K562 (cell line): ENCODE measurements at regions not wholly inside any gene's neighbourhood (a gene's known extent, or its start where the extent isn't known, plus 50 kb on each side); places are given as distances from the start of the nearest gene placed in this dataset.

ENCODE experiments used
- FOS ChIP-seq: IDR thresholded peaks from 3 replicates; pipeline ENCODE4 v1.6.1; 2011; ENCODE audit not compliant: insufficient read length; ENCODE audit errors: extremely low read depth
- FOSL1 ChIP-seq: fragments of 200-800 bp; sonication (Bioruptor generic); conservative IDR thresholded peaks from 2 replicates; pipeline ENCODE4 v1.6.1; 2016; ENCODE audit warnings: missing genetic modification characterization, missing compliant biosample characterization
- FOXM1 ChIP-seq, 2 experiments: fragments of 450-650 bp in 1 of 2; sonication (generic) in 1 of 2; formaldehyde crosslinking in 1 of 2; IDR thresholded peaks; 2 replicates each; pipeline versions ENCODE4 v1.6.1 to v1.9.0; 2017 to 2022; ENCODE audit warnings: low read depth in 2 of 2, mild to moderate bottlenecking in 2 of 2, missing genetic modification reagents in 1 of 2, moderate library complexity in 1 of 2
- KAT2B ChIP-seq: IDR thresholded peaks from one replicate; pipeline ENCODE4 v1.6.1; 2012; ENCODE audit warnings: low read depth, mild to moderate bottlenecking, control low read depth, inconsistent platforms, low read length, moderate library complexity
- MED1 ChIP-seq: sonication (generic); formaldehyde crosslinking; IDR thresholded peaks from 2 replicates; pipeline ENCODE4 v1.8.1; 2023; ENCODE audit warnings: missing genetic modification reagents, borderline replicate concordance
- MEF2D ChIP-seq: conservative IDR thresholded peaks from 2 replicates; pipeline ENCODE4 v1.6.1; 2016; ENCODE audit warnings: low read depth, missing genetic modification characterization, missing compliant biosample characterization
- NBN ChIP-seq: fragments of 450-650 bp; IDR thresholded peaks from 2 replicates; pipeline ENCODE4 v1.6.1; 2016; ENCODE audit warnings: low read depth, mild to moderate bottlenecking
- PHB2 ChIP-seq: fragments of 450-650 bp; IDR thresholded peaks from 2 replicates; pipeline ENCODE4 v1.6.1; 2017; ENCODE audit warnings: low read depth
- POLR2A ChIP-seq: fragments of 450-650 bp; conservative IDR thresholded peaks from 2 replicates; pipeline ENCODE4 v1.6.1; 2016
- POLR2AphosphoS5 ChIP-seq: IDR thresholded peaks from 2 replicates; pipeline ENCODE4 v1.6.1; 2011; ENCODE audit warnings: mild to moderate bottlenecking, low read depth, low read length, moderate library complexity; ENCODE audit not compliant: control insufficient read depth, insufficient read depth
- TF ChIP-seq, protein P1 (sequence below): fragments of 450-650 bp; formaldehyde crosslinking; IDR thresholded peaks from 2 replicates; pipeline ENCODE4 v1.4.0; 2022; ENCODE audit warnings: missing genetic modification characterization
- TF ChIP-seq, protein P2 (sequence below): fragments of 450-650 bp; IDR thresholded peaks from 2 replicates; pipeline ENCODE4 v1.7.0; 2016; ENCODE audit warnings: borderline replicate concordance
- TF ChIP-seq, protein P3 (sequence below): fragments of 450-650 bp; IDR thresholded peaks from 2 replicates; pipeline ENCODE4 v1.6.1; 2017; ENCODE audit warnings: antibody characterized with exemption

DNA sequence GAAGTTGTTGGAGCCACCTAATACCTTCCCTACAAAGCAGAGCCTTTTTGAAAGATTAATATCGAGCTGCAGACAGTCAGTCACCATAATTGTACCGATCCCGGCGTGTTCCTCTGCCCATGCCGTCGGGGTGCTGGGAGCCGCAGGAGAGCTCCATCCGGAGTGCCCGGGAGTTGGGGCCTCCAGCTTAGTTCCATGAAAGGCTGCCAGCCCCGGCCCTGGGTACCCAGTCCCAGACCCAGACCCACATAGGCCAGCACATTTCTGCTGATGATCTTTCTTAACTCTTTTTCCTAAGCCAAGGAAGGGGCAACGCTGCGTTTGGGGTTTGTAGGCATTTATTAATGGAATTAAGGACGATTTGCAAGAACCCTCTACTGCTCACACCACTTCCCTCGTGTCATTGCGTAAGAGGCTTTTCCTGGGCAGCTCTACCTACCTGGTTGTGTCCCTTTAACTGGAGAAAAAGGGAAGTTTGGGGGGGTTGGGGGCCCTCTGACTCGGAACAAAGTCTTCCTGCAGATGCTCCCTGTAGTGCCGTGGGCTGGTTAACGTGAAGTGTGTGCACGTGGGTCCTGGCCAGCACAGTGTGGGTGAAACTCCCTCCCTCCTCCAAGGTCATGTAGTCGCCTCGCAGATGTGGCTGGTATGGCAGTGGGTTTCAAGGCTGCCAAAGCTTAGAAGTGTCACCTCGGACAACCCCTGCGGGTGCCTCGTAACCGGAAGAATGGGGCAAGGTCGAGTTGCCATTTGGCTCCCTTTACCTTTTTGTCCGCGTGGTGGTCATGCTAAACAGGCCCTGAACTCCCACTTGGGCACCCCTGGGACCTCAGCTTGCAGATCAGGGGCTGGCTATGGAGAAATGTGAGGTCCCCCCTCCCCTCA, 54.3 kb upstream of the APCDD1L start:
- TF ChIP-seq POLR2A, result no peak
- TF ChIP-seq, protein P1, sequence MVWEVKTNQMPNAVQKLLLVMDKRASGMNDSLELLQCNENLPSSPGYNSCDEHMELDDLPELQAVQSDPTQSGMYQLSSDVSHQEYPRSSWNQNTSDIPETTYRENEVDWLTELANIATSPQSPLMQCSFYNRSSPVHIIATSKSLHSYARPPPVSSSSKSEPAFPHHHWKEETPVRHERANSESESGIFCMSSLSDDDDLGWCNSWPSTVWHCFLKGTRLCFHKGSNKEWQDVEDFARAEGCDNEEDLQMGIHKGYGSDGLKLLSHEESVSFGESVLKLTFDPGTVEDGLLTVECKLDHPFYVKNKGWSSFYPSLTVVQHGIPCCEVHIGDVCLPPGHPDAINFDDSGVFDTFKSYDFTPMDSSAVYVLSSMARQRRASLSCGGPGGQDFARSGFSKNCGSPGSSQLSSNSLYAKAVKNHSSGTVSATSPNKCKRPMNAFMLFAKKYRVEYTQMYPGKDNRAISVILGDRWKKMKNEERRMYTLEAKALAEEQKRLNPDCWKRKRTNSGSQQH (CRISPR knock-in tag), result no peak
- TF ChIP-seq, protein P2, sequence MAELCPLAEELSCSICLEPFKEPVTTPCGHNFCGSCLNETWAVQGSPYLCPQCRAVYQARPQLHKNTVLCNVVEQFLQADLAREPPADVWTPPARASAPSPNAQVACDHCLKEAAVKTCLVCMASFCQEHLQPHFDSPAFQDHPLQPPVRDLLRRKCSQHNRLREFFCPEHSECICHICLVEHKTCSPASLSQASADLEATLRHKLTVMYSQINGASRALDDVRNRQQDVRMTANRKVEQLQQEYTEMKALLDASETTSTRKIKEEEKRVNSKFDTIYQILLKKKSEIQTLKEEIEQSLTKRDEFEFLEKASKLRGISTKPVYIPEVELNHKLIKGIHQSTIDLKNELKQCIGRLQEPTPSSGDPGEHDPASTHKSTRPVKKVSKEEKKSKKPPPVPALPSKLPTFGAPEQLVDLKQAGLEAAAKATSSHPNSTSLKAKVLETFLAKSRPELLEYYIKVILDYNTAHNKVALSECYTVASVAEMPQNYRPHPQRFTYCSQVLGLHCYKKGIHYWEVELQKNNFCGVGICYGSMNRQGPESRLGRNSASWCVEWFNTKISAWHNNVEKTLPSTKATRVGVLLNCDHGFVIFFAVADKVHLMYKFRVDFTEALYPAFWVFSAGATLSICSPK, result no peak
- TF ChIP-seq MED1 (CRISPR knock-in tag), result no peak
- TF ChIP-seq FOXM1 (IDR thresholded peaks at IDR 0.05; ENCODE audit: low read depth), result no peak
- TF ChIP-seq FOXM1 (CRISPR knock-in tag; IDR thresholded peaks at IDR 0.05; ENCODE audit: low read depth), result no peak
- no peak for TF ChIP-seq FOSL1 (tag)
- no peak for TF ChIP-seq POLR2AphosphoS5
- TF ChIP-seq NBN, result no peak
- TF ChIP-seq FOS, result no peak
- TF ChIP-seq PHB2, result no peak
- TF ChIP-seq, protein P3, sequence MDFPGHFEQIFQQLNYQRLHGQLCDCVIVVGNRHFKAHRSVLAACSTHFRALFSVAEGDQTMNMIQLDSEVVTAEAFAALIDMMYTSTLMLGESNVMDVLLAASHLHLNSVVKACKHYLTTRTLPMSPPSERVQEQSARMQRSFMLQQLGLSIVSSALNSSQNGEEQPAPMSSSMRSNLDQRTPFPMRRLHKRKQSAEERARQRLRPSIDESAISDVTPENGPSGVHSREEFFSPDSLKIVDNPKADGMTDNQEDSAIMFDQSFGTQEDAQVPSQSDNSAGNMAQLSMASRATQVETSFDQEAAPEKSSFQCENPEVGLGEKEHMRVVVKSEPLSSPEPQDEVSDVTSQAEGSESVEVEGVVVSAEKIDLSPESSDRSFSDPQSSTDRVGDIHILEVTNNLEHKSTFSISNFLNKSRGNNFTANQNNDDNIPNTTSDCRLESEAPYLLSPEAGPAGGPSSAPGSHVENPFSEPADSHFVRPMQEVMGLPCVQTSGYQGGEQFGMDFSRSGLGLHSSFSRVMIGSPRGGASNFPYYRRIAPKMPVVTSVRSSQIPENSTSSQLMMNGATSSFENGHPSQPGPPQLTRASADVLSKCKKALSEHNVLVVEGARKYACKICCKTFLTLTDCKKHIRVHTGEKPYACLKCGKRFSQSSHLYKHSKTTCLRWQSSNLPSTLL, result no peak
- TF ChIP-seq KAT2B, result no peak
- TF ChIP-seq MEF2D, result no peak
